HepG2 (cell line): ENCODE measurements at regions not wholly inside any gene's neighbourhood (a gene's known extent, or its start where the extent isn't known, plus 50 kb on each side); places are given as distances from the start of the nearest gene placed in this dataset.

Experiments
- ATAC-seq: fragments of 200-7000 bp; cut with Tn5 transposase; 3 replicates; pipeline ENCODE4 v1.9.1; 2020; ENCODE audit warnings: mild to moderate bottlenecking, moderate library complexity
- BruUV-seq: library from RNA; stranded (reverse); fragments of 400-500 nt; replicated peaks from 2 replicates; lab custom pipeline; 2021; lab: Mats Ljungman, UMichigan
- CTCF ChIA-PET: fragments of 300-600 bp; formaldehyde crosslinking; extraction: SDS; loops from one replicate; lab custom pipeline; 2021; ENCODE audit warnings: low total read pairs, inconsistent platforms, low intra/inter-chr PET ratio; lab: Yijun Ruan, JAX
- POLR2A ChIA-PET: fragments of 350-600 bp; sonication (Branson Sonifier 250); formaldehyde crosslinking; loops from one replicate; lab custom pipeline; 2020; ENCODE audit warnings: antibody characterized with exemption, inconsistent platforms; lab: Yijun Ruan, JAX
- DNase-seq: peaks from one replicate; pipeline ENCODE4 v3.0.0-alpha.2; 2015; ENCODE audit warnings: low spot score
- FAIRE-seq: peaks from 3 replicates; lab custom pipeline; 2011; peaks lifted over from hg19 to GRCh38; lab: Jason Lieb, UNC
- H2AFZ ChIP-seq: one replicate; pipeline ENCODE4 v1.6.1; 2011; ENCODE audit warnings: low read length, inconsistent platforms
- H3K27ac ChIP-seq: fragments of 300-600 bp; 3 replicates; pipeline ENCODE4 v1.8.0; 2011; ENCODE audit warnings: mixed run types, mild to moderate bottlenecking, mixed read lengths, low read length, inconsistent platforms; ENCODE audit not compliant: insufficient read depth; ENCODE audit errors: extremely low read length
- H3K27me3 ChIP-seq, 2 experiments: fragments of 200-600 bp in 1 of 2; 2 replicates in 1 of 2; 3 replicates in 1 of 2; pipeline versions ENCODE4 v1.6.0 to v1.8.0; 2011; ENCODE audit warnings: low read length in 2 of 2, mild to moderate bottlenecking in 2 of 2, moderate library complexity in 2 of 2, inconsistent platforms in 1 of 2; ENCODE audit not compliant: insufficient read depth in 2 of 2, control insufficient read depth in 1 of 2
- H3K36me3 ChIP-seq, 2 experiments: fragments of 200-600 bp in 1 of 2; replicated peaks in 1 of 2; 2 replicates in 1 of 2; 3 replicates in 1 of 2; pipeline versions ENCODE4 v1.5.1 to v1.8.0; 2011; ENCODE audit warnings: low read length in 2 of 2, inconsistent platforms in 1 of 2; ENCODE audit not compliant: insufficient read depth in 2 of 2, control insufficient read depth in 1 of 2
- H3K4me1 ChIP-seq: 2 replicates; pipeline ENCODE4 v1.5.1; 2012; ENCODE audit warnings: low read length, inconsistent platforms; ENCODE audit not compliant: insufficient read depth
- H3K4me2 ChIP-seq: 2 replicates; pipeline ENCODE4 v1.6.0; 2011; ENCODE audit warnings: low read depth, low read length, inconsistent platforms
- H3K4me3 ChIP-seq, 3 experiments: fragments of 200-600 bp in 1 of 3; sonication (generic), shearing (Covaris generic) in 1 of 3; replicated peaks in 1 of 3; 2 replicates each; pipeline ENCODE4 v1.5.1; 2011 to 2016; ENCODE audit warnings: low read length in 3 of 3, inconsistent platforms in 2 of 3, low read depth in 2 of 3, mild to moderate bottlenecking in 2 of 3, control low read depth in 1 of 3, mixed read lengths in 1 of 3; ENCODE audit not compliant: insufficient read depth in 1 of 3
- H3K79me2 ChIP-seq: one replicate; pipeline ENCODE4 v1.6.1; 2011; ENCODE audit warnings: low read length, inconsistent platforms; ENCODE audit not compliant: insufficient read depth
- H3K9ac ChIP-seq: 2 replicates; pipeline ENCODE4 v1.6.0; 2011; ENCODE audit warnings: mild to moderate bottlenecking, low read depth, low read length, inconsistent platforms; ENCODE audit not compliant: insufficient read depth
- H3K9me3 ChIP-seq: 2 replicates; pipeline ENCODE4 v1.5.1; 2012; ENCODE audit warnings: mild to moderate bottlenecking, low read length
- H4K20me1 ChIP-seq: 2 replicates; pipeline ENCODE4 v1.6.0; 2011; ENCODE audit warnings: inconsistent platforms, mild to moderate bottlenecking, low read length, moderate library complexity; ENCODE audit not compliant: insufficient read depth
- CEBPB ChIP-seq: IDR thresholded peaks from 2 replicates; pipeline ENCODE4 v1.6.1; 2011; ENCODE audit warnings: low read depth, low read length, improper control_type of control experiment, borderline replicate concordance
- CENPX ChIP-seq: sonication (generic); formaldehyde crosslinking; IDR thresholded peaks from 2 replicates; pipeline ENCODE4 v1.9.0; 2021; ENCODE audit warnings: mild to moderate bottlenecking, missing genetic modification reagents, moderate library complexity
- HIVEP1 ChIP-seq: sonication (generic); formaldehyde crosslinking; IDR thresholded peaks from 2 replicates; pipeline ENCODE4 v1.4.0; 2020; ENCODE audit warnings: mild to moderate bottlenecking, missing genetic modification reagents
- HNRNPUL1 ChIP-seq: fragments of 200-400 bp; formaldehyde crosslinking; IDR thresholded peaks from 2 replicates; pipeline ENCODE4 v1.6.1; 2017; ENCODE audit warnings: low read depth, mild to moderate bottlenecking, low read length, moderate library complexity
- NKX3-1 ChIP-seq: sonication (generic); formaldehyde crosslinking; IDR thresholded peaks from 2 replicates; pipeline ENCODE4 v1.5.0; 2020; ENCODE audit warnings: missing genetic modification reagents
- NPAS2 ChIP-seq: sonication (generic); formaldehyde crosslinking; IDR thresholded peaks from 2 replicates; pipeline ENCODE4 v1.8.0; 2022; ENCODE audit warnings: mild to moderate bottlenecking, missing genetic modification reagents, borderline replicate concordance
- STAG1 ChIP-seq: sonication (generic); formaldehyde crosslinking; IDR thresholded peaks from 2 replicates; pipeline ENCODE4 v1.4.0; 2020; ENCODE audit warnings: missing genetic modification reagents
- TMF1 ChIP-seq: sonication (generic); formaldehyde crosslinking; IDR thresholded peaks from 2 replicates; pipeline ENCODE4 v1.8.1; 2022; ENCODE audit warnings: low read depth, missing genetic modification reagents
- ZNF501 ChIP-seq: sonication (generic); formaldehyde crosslinking; IDR thresholded peaks from 2 replicates; pipeline ENCODE4 v1.5.1; 2020; ENCODE audit warnings: mild to moderate bottlenecking, moderate library complexity, missing genetic modification reagents
- WGBS: methylation state at CpG from one replicate; pipeline ENCODE4 v1.1.6; 2017; ENCODE audit warnings: low lambda C conversion rate; 5-methylcytosine and 5-hydroxymethylcytosine counted together
- in situ Hi-C: cut with HindIII; loops from 2 replicates; pipeline ENCODE4 v1.10.0; 2017; ENCODE audit warnings: low pct_unique_long_range_greater_than_20kb; ENCODE audit not compliant: extremely low pct_ligation_motif_present
- intact Hi-C: fragments of 100-400 bp; cut with micrococcal nuclease; formaldehyde crosslinking; loops from one replicate; pipeline ENCODE4 v1.10.0; 2022; ENCODE audit not compliant: unreplicated experiment
- TF ChIP-seq, protein P1 (sequence below): sonication (generic); formaldehyde crosslinking; IDR thresholded peaks from 2 replicates; pipeline ENCODE4 v1.5.1; 2020; ENCODE audit warnings: missing genetic modification reagents, mild to moderate bottlenecking, borderline replicate concordance
- TF ChIP-seq, protein P2 (sequence below): sonication (generic); formaldehyde crosslinking; IDR thresholded peaks from 2 replicates; pipeline ENCODE4 v1.4.0; 2020; ENCODE audit warnings: missing genetic modification reagents
- TF ChIP-seq, protein P3 (sequence below): sonication (generic); formaldehyde crosslinking; IDR thresholded peaks from 2 replicates; pipeline ENCODE4 v1.4.0; 2020; ENCODE audit warnings: missing genetic modification reagents, low read depth, mild to moderate bottlenecking, borderline replicate concordance
- TF ChIP-seq, protein P4 (sequence below): sonication (generic); formaldehyde crosslinking; conservative IDR thresholded peaks from 2 replicates; pipeline ENCODE4 v1.4.0; 2020; ENCODE audit warnings: mild to moderate bottlenecking, missing genetic modification reagents, moderate library complexity

DNA sequence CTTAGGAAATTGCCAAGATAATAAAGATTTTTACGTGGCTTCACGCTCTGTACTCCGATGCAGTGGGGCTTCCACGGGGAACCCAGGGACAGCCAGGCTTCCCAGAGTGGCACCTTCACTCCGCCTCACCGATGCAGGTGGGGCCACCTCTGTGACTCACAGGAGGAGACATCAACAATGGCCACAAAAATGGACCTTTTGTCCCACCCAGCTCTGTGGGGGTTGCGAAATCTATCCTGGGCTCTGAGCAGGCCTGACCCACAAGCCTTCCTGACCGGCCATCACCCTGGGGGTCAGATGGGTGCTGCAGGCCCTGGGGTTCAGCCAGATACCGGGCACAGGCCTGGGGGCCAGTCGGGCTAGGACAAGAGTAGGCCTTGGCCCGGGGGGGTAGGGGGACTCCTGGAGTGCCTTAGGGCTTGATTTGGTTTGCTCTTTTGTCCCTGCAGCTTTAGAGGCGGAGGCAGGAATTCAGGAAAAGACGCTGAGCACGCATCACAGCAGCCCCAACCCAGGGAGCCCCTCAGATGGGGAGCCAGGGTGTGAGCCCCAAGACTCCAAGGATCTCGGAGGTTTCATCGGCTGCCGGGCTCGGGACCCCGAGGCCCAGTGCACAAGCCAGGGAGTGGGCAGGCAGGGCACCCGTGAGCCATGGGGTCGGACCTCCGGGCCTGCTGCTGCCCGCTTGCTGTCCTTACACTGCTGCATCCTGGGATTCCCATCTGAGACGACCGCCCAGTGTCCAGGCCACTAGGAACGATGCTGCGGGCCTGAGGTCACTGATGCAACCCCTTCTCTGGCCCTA is 136.5 kb upstream of the NKX1-1 start (continued):
- TF ChIP-seq, protein P1, sequence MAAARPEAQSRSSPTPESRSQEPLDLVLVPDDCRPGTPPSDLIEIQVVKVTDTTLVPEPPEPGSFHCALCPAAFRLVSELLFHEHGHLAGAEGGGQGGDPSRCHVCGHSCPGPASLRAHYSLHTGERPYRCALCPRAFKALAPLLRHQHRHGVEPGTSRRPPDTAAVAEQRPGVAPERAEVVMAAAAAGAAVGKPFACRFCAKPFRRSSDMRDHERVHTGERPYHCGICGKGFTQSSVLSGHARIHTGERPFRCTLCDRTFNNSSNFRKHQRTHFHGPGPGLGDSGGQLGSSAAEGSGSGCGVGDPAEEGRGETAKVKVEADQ: no peak
- no peak for TF ChIP-seq HIVEP1 (CRISPR knock-in tag)
- peak; percentile 95 for TF ChIP-seq CEBPB
- TF ChIP-seq, protein P2, sequence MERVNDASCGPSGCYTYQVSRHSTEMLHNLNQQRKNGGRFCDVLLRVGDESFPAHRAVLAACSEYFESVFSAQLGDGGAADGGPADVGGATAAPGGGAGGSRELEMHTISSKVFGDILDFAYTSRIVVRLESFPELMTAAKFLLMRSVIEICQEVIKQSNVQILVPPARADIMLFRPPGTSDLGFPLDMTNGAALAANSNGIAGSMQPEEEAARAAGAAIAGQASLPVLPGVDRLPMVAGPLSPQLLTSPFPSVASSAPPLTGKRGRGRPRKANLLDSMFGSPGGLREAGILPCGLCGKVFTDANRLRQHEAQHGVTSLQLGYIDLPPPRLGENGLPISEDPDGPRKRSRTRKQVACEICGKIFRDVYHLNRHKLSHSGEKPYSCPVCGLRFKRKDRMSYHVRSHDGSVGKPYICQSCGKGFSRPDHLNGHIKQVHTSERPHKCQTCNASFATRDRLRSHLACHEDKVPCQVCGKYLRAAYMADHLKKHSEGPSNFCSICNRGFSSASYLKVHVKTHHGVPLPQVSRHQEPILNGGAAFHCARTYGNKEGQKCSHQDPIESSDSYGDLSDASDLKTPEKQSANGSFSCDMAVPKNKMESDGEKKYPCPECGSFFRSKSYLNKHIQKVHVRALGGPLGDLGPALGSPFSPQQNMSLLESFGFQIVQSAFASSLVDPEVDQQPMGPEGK (CRISPR knock-in tag): peak; percentile 20; the same call in 1 of the 2 replicates
- no peak for TF ChIP-seq STAG1 (CRISPR knock-in tag)
- TF ChIP-seq, all 625 proteins: peak for 8

DNA sequence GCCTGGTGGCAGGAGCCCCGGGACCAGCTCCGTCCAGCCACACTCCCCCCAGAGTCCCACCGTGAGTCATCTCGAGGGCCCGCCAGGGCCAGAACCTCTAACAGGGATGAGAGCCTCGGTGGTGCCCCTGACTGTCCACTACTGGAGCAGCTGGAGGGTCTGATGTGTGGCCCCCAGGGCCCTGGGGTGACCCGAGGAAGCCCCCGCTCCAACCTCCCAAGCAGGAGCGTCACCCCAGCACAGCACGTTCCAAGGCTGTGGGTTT is 135.9 kb upstream of the NKX1-1 start:
- H3K9ac ChIP-seq: no peak overlapping the region
- intact Hi-C loops (no loop called here), in situ Hi-C loops (no loop called here)
- no peak overlapping the region; the same call in 1 of the 2 replicates for H3K4me2 ChIP-seq
- no peak for DNase-seq
- no TSS peak for BruUV-seq
- peaks cover 7% of the 10 kb centered on the region; the same call in 1 of the 2 replicates for H3K4me1 ChIP-seq
- no peaks in the 10 kb centered on the region for H3K9me3 ChIP-seq
- 0 out of 2 replicates have a peak, but pooled peaks cover 2% of the 10 kb centered on the region for H4K20me1 ChIP-seq
- ChIA-PET POLR2A (no interaction called here), CTCF (no interaction called here)
- H3K27me3 ChIP-seq: peaks cover 11 to 43% of the 10 kb centered on the region in 2 experiments; a peak in 4 of 5 replicates
- no peak overlapping the region for H2AFZ ChIP-seq
- no peaks in the 10 kb centered on the region for H3K79me2 ChIP-seq
- no peaks in the 10 kb centered on the region for H3K36me3 ChIP-seq
- no peak overlapping the region for H3K27ac ChIP-seq
- ATAC-seq: no peak
- FAIRE-seq: no peak
- 66% methylated on average over 5 of the region's 10 CpGs for WGBS
- H3K4me3 ChIP-seq: no peak overlapping the region
- TF ChIP-seq, protein P3, sequence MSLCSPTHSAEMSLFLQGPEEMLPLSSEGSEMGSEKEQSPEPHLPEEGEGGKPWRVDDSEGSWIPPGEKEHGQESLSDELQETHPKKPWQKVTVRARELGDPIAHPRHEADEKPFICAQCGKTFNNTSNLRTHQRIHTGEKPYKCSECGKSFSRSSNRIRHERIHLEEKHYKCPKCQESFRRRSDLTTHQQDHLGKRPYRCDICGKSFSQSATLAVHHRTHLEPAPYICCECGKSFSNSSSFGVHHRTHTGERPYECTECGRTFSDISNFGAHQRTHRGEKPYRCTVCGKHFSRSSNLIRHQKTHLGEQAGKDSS (CRISPR knock-in tag): no peak
- TF ChIP-seq NPAS2 (CRISPR knock-in tag): no peak
- TF ChIP-seq TMF1 (CRISPR knock-in tag): no peak
- TF ChIP-seq NKX3-1 (CRISPR knock-in tag): no peak
- no peak for TF ChIP-seq HNRNPUL1
- TF ChIP-seq, protein P4, sequence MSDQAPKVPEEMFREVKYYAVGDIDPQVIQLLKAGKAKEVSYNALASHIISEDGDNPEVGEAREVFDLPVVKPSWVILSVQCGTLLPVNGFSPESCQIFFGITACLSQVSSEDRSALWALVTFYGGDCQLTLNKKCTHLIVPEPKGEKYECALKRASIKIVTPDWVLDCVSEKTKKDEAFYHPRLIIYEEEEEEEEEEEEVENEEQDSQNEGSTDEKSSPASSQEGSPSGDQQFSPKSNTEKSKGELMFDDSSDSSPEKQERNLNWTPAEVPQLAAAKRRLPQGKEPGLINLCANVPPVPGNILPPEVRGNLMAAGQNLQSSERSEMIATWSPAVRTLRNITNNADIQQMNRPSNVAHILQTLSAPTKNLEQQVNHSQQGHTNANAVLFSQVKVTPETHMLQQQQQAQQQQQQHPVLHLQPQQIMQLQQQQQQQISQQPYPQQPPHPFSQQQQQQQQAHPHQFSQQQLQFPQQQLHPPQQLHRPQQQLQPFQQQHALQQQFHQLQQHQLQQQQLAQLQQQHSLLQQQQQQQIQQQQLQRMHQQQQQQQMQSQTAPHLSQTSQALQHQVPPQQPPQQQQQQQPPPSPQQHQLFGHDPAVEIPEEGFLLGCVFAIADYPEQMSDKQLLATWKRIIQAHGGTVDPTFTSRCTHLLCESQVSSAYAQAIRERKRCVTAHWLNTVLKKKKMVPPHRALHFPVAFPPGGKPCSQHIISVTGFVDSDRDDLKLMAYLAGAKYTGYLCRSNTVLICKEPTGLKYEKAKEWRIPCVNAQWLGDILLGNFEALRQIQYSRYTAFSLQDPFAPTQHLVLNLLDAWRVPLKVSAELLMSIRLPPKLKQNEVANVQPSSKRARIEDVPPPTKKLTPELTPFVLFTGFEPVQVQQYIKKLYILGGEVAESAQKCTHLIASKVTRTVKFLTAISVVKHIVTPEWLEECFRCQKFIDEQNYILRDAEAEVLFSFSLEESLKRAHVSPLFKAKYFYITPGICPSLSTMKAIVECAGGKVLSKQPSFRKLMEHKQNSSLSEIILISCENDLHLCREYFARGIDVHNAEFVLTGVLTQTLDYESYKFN (CRISPR knock-in tag): no peak
- TF ChIP-seq CENPX (CRISPR knock-in tag): no peak
- no peak for TF ChIP-seq ZNF501 (CRISPR knock-in tag)
